Medulla oblongata (tissue), 1 donor: ENCODE measurements at regions not wholly inside any gene's neighbourhood (a gene's known extent, or its start where the extent isn't known, plus 50 kb on each side); places are given as distances from the start of the nearest gene placed in this dataset.

Source experiments
- DNase-seq: peaks from one replicate; pipeline ENCODE4 v3.0.0-alpha.2; 2015; ENCODE audit errors: extremely low spot score

- no peak for DNase-seq
Observed at GRCh38 chr10:90458571-90458970, 399.3 kb downstream of the HTR7 start.

- DNase-seq = no peak
Observed at GRCh38 chr10:90461437-90462155, 396.2 kb downstream of the HTR7 start.

GRCh38 chr10:90462749-90463470 lies 394.9 kb downstream of the HTR7 start:
- DNase-seq = no peak

DNA sequence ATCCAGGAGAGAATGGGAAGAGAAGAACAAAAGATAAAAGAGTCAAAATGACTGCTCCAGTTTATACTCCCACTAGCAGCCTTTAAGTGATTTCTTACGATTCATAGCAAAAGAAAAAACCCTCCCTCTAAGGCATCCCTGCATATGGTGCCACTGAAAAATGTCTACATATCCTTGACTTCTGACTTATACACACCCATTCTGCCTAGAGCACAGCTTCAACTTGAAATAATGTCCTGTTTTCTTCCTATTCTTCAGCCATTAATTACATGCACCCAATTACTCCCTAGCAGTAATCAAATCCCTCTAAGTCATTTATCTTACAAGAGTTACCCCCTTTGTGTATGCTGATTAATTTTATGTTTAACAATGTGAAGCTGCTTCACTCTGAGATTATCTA lies 393.5 kb downstream of the HTR7 start:
- no peak for DNase-seq

GRCh38 chr10:90470966-90471365 lies 386.9 kb downstream of the HTR7 start:
- no peak for DNase-seq

- no peak for DNase-seq
Observed at GRCh38 chr10:90480466-90480865, 377.4 kb downstream of the HTR7 start.

DNA sequence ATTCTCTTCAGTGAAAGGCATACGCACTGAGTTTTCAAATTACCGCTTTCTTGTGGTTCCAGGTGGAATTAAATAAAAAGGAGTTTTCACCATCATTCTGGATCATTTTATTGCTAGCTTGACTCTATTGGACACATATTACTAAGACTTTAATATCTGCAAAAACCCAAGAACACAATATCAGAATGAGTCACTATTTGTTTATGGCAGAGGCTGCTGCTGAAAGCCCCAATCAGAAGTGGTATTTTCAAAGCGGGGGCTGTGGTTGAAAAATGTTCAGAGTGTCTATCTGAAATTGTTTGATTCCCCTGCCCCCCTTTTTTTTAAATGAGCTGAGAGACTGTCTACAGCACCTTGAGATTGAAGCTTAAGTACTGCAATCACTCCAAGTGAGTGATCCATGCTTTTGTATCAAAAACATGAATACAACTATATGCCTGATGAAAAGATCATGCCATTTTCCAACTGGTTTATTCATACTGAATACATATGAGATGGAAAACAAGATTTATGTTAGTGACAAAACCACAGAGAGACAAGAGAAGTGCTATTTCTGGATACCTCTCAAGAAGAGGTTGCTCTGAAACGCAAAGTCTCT lies 376.4 kb downstream of the HTR7 start:
- DNase-seq = no peak

DNA sequence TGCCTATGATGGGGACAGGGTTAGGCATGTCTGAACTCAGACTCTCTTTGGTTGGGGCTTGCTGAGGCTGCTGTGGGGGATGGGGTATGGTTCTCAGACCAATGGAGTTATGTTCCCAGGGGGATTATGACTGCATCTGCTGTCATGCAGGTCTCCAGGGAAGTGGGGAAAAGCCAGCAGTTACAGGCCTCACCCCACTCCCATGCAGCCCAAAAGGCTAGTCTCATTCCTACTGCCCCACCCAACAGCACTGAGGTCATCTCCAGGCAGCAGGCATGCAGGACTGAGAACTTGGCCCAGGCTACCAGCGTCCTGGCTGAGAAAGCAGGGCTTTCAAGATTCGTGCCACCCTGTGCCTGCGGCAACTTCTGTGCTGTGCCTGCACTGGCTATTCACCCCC lies 373.3 kb downstream of the HTR7 start:
- DNase-seq = no peak

DNA sequence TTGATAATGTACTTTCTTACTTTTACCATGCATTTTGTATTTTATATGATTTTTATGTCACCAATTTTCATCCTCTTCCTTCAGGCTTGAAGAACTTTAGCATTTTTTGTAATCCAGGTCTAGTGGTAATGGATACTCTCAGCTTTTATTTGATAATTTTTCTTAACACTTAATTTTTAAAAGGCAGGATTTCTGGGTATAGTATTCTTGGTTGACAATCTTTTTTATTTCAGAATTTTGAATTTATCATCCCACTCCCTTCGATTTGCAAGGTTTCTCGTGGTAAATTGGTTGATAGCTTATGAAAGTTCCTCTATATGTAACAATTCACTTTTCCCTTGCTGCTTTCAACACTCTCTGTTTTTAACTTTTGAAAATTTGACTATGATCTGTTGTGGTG lies 363.7 kb downstream of the HTR7 start:
- DNase-seq = no peak

DNA sequence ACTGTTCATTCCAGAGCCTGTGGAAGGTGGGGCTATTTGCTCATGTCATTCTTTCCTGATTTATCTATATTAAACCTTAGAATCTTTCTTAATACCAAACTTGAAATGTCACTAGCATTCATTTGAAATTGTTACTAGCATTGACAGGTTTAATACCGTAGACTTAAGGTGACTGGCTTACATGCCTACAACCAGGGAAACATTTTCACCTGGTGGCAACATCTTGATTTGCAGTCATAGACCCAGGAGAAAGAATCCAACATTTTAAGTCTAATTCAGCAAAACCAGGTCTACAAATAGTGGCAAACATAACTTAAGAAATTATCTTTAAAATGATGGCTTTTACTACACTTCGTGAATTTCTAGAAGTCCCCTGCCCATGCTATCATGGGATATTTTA lies 353.7 kb downstream of the HTR7 start:
- no peak for DNase-seq

DNA sequence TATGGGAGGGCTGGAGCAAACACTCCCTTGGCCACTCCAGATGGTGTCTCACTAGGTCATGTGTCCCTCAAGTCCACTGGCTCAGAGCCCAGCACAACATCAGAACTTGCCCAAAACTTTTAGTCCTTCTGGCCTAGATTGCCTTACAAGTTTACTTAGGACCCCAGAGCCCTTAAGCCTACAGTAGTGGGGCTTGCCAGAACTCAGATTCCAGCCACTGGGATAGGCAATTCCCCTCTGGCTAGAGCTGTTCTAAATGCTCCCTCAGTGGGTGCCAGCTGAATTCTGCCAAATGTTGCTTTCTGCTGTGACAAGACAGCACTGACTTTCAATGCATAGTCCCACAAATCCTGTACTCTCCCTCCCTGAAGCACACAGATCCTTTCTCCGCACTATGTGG lies 331.1 kb downstream of the HTR7 start:
- no peak for DNase-seq

DNA sequence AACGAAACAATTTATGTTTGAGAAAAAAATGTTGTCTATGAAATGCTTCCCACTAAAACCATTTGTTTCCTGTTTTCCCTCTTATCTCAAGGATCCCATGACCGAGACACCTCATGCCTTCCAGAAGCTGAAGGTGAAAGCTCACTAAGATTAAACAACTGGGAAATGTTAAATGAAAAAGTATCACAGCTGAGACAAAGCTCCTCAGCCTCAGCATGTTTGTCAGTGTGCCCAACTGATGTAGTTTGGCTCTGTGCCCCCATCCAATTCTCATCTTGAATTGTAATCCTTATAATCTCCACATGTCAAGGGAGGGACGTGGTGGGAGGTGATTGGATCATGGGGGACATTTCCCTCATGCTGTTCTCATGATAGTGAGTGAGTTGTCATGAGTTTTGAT lies 327.3 kb downstream of the HTR7 start:
- DNase-seq = no peak

DNA sequence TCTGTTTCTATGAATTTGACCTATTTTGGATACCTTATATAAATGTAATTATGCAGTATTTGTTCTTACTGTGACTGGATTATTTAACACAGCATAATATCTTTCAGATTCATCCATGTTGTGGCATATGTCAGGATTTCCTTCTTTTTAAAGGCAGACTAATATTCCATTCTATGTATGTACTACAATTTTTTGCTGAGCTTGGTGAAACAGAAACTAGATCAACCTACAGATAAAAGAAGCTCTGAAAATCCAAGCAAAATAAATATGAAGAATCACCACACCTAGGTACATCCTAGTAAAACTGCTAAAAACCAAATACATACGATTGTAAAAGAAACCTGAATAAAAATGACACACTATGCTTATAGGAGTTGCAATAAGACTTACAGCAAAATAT lies 300.5 kb downstream of the HTR7 start:
- DNase-seq = no peak

GRCh38 chr10:90560331-90560730 lies 297.5 kb downstream of the HTR7 start:
- DNase-seq = no peak

- no peak for DNase-seq
Observed at GRCh38 chr10:90561666-90562065, 296.2 kb downstream of the HTR7 start.

GRCh38 chr10:90571481-90572258 lies 286.2 kb downstream of the HTR7 start:
- no peak for DNase-seq

- DNase-seq = no peak
Observed at GRCh38 chr10:90575125-90575524, 282.7 kb downstream of the HTR7 start.

GRCh38 chr10:90577569-90577968 lies 280.3 kb downstream of the HTR7 start:
- no peak for DNase-seq

- no peak for DNase-seq
Observed at GRCh38 chr10:90579602-90580242, 278.1 kb downstream of the HTR7 start.

DNA sequence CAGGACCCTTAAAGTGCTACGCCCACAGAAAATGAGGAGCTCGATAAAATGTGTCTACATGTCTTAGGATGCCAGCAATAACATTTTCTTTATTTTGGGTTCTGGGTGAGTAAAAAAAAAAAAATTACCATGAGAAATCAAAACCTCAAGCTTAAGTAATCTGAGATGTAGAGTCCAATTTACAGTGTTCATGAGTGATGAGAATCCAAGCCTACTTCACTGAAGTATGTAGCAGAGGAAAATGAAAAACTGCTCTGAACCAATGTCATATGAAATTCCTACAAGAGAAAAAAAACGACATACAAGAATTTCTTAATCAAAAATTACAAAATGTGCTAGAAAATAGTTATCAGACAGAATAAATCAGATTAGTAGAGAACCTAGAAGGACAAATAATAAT lies 274.4 kb downstream of the HTR7 start:
- DNase-seq = no peak

DNA sequence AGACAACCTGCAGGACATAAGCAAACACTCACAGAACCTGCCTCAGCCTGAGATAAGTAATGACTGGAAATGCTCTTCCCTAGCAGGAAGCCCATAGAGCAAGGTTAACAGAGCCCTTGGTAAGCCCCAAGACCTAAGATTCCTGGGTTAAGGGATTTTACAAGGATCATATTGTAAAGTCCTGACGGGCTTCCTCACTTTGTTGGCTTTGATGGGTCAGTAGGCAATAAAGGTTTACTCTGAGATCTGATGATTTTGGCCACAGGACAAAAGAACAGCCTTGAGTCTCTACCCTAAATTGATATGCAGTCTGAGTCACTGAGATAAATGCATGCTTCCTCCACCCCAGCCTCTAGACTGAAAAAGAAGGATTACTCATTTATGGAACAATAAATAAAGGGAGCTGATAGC lies 270.8 kb downstream of the HTR7 start:
- no peak for DNase-seq

DNA sequence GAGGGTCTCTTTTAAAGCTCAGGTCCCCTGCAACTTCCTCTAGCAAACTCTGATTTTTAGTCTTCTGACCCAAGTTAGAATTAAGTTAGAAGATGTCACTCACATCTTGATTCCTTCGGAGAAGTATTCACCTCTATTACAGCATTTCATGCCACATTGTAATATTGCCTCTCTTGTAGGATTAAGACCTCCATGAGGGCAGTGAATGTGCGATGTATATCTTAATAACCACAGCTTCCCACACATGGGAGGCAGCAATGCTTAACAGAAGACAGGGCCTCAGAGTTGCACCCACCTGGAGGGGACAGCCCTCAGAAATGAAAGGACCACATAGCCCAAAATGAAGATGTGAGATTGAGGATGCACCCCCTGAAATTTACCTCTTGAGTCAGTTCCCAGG lies 270.3 kb downstream of the HTR7 start:
- no peak for DNase-seq
